Endothelial cell of umbilical vein (primary cell): ENCODE measurements at regions not wholly inside any gene's neighbourhood (a gene's known extent, or its start where the extent isn't known, plus 50 kb on each side); places are given as distances from the start of the nearest gene placed in this dataset.
"Not testable (repeated sequence)": the region's sequence is repeated elsewhere in the genome, so short reads cannot be mapped to it uniquely, and the experiment has no call there.

Experiments used
- EZH2 ChIP-seq: IDR thresholded peaks from 2 replicates; pipeline ENCODE4 v1.6.1; 2012; ENCODE audit warnings: borderline replicate concordance, low read depth, mild to moderate bottlenecking, moderate library complexity, low read length, inconsistent platforms; ENCODE audit not compliant: severe bottlenecking
- FOS ChIP-seq: IDR thresholded peaks from 2 replicates; pipeline ENCODE4 v1.6.1; 2011; ENCODE audit warnings: mild to moderate bottlenecking, low read length, moderate library complexity, borderline replicate concordance; ENCODE audit not compliant: insufficient read depth
- GATA2 ChIP-seq: IDR thresholded peaks from 2 replicates; pipeline ENCODE4 v1.7.0; 2011; ENCODE audit warnings: low read depth, mild to moderate bottlenecking, moderate library complexity, mixed read lengths, low read length; ENCODE audit not compliant: insufficient read length, insufficient read depth
- JUN ChIP-seq: IDR thresholded peaks from 2 replicates; pipeline ENCODE4 v1.6.1; 2011; ENCODE audit warnings: borderline replicate concordance, low read depth; ENCODE audit not compliant: insufficient read length, insufficient read depth
- POLR2A ChIP-seq: IDR thresholded peaks from 2 replicates; pipeline ENCODE4 v1.6.1; 2012; ENCODE audit warnings: low read depth, mild to moderate bottlenecking, control low read depth, low read length
- POLR2AphosphoS5 ChIP-seq: IDR thresholded peaks from 2 replicates; pipeline ENCODE4 v1.6.1; 2012; ENCODE audit warnings: low read depth, mild to moderate bottlenecking, control low read depth, low read length, moderate library complexity; ENCODE audit not compliant: insufficient read depth
- TF ChIP-seq, protein P1 (sequence below), 2 donors: IDR thresholded peaks; 1 replicate in 1 of 2; 2 replicates in 1 of 2; pipeline ENCODE4 v1.5.1; 2011; ENCODE audit warnings: low read length in 2 of 2, mild to moderate bottlenecking in 2 of 2, moderate library complexity in 2 of 2, control low read depth in 1 of 2, inconsistent platforms in 1 of 2, low read depth in 1 of 2; ENCODE audit not compliant: insufficient read depth in 1 of 2; ENCODE audit errors: extremely low read depth in 1 of 2
- TF ChIP-seq, protein P2 (sequence below): IDR thresholded peaks from 2 replicates; pipeline ENCODE4 v1.6.1; 2011; ENCODE audit not compliant: insufficient read depth, insufficient read length

DNA sequence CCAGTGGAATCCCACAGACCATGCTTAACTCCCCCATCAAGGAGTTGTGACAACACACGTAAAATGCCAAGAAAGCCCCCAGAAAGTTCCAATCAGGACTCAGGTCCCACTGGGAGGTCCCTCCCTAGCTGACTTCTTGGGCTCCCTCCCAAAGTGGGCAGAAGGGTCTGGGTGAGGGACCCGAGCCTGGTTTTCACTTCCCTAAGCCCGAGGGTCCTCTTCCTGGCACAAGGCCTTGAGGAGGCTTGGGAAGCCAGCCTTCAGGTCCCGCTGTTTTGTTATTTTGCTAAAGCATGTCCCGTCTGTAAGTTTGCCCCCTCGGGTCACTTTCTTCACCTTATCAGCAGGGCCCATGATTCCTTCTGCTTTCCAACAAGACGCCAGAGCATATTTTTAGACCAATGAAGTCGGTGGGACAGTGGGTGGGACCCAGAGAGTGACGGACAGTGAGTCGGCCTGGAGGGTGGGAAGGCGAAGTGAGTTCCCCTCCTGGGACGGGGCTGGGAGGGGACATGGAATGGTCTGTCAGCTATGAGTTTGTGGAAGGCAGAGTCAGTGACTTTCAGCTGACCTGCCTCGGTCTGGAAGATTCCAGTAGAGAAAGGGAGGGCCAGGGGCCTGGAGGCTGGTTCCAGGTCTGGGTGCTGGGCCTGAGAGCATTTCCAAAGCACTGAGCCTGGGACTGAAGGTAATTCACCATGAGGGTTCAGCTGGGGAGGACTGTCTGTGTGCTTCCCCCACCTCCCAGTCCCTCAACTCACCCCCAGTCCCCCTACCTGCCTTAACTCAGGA, 261.3 kb downstream of the GOLGA6L6 start:
- TF ChIP-seq, protein P1, sequence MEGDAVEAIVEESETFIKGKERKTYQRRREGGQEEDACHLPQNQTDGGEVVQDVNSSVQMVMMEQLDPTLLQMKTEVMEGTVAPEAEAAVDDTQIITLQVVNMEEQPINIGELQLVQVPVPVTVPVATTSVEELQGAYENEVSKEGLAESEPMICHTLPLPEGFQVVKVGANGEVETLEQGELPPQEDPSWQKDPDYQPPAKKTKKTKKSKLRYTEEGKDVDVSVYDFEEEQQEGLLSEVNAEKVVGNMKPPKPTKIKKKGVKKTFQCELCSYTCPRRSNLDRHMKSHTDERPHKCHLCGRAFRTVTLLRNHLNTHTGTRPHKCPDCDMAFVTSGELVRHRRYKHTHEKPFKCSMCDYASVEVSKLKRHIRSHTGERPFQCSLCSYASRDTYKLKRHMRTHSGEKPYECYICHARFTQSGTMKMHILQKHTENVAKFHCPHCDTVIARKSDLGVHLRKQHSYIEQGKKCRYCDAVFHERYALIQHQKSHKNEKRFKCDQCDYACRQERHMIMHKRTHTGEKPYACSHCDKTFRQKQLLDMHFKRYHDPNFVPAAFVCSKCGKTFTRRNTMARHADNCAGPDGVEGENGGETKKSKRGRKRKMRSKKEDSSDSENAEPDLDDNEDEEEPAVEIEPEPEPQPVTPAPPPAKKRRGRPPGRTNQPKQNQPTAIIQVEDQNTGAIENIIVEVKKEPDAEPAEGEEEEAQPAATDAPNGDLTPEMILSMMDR (IDR thresholded peaks at IDR 0.05; ENCODE audit: extremely low read depth in 1 of 2, insufficient read depth in 1 of 2, low read depth in 1 of 2, low read length in 2 of 2), result not testable (repeated sequence)
- not testable (repeated sequence) for TF ChIP-seq POLR2A, FOS, EZH2, POLR2AphosphoS5, GATA2, JUN
- TF ChIP-seq, protein P2, sequence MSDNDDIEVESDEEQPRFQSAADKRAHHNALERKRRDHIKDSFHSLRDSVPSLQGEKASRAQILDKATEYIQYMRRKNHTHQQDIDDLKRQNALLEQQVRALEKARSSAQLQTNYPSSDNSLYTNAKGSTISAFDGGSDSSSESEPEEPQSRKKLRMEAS, result not testable (repeated sequence)
